ENCODE measurements at regions not wholly inside any gene's neighbourhood (a gene's known extent, or its start where the extent isn't known, plus 50 kb on each side); places are given as distances from the start of the nearest gene placed in this dataset.

- no peak overlapping the region for H4K5ac ChIP-seq (ENCODE audit: low read depth, low read length)
- WGBS, 2 experiments (ENCODE audit: extremely low coverage in 2 of 2, insufficient read length in 1 of 2) = no CpG with 5 or more reads among the region's 3 CpGs
- no peak overlapping the region for H4K91ac ChIP-seq (ENCODE audit: insufficient read depth, low read depth, low read length)
- H3K23ac ChIP-seq (ENCODE audit: low read depth, low read length) = no peak overlapping the region
- H3K4me2 ChIP-seq (ENCODE audit: low read depth, low read length) = no peak overlapping the region
- H3K4me1 ChIP-seq (ENCODE audit: control insufficient read depth, insufficient read depth, low read length) = no peaks in the 10 kb centered on the region
- POLR2A ChIA-PET (ENCODE audit: unreplicated experiment) = no interaction called here
- H3K4ac ChIP-seq (ENCODE audit: low read depth, low read length) = no peak overlapping the region
- H3K9me1 ChIP-seq (ENCODE audit: insufficient read depth, low read length) = no peaks in the 10 kb centered on the region
- no peak overlapping the region for H3K14ac ChIP-seq (replicated peaks; ENCODE audit: low read depth, low read length)
- H3K27ac ChIP-seq (ENCODE audit: insufficient read depth, low read length) = no peak overlapping the region
- H4K20me1 ChIP-seq (ENCODE audit: insufficient read depth, low read length) = no peaks in the 10 kb centered on the region
- no peak overlapping the region for H4K8ac ChIP-seq (ENCODE audit: low read depth in 2 of 2, low read length in 2 of 2)
- no peak overlapping the region for H2AK9ac ChIP-seq (replicated peaks; ENCODE audit: low read depth, low read length, poor library complexity)
- no peak overlapping the region for H2BK15ac ChIP-seq (ENCODE audit: low read depth, low read length)
- ATAC-seq (ENCODE audit: low read depth) = no peak
- intact Hi-C loops (cut with micrococcal nuclease) = no loop called here
- CTCF ChIA-PET = no interaction called here
- no peaks in the 10 kb centered on the region for H3K79me1 ChIP-seq (ENCODE audit: low read depth in 1 of 2, low read length in 2 of 2)
- in situ Hi-C loops (cut with MboI; ENCODE audit: low sequenced_read_pairs) = no loop called here
- no peaks in the 10 kb centered on the region for H3K36me3 ChIP-seq (ENCODE audit: control insufficient read depth, insufficient read depth, low read length)
- TF ChIP-seq FOS (IDR thresholded peaks at IDR 0.05; ENCODE audit: low read depth, low read length) = no peak
- H3K9me3 ChIP-seq (ENCODE audit: control insufficient read depth, insufficient read depth, low read length) = peaks cover 14% of the 10 kb centered on the region
- no peak overlapping the region for H2BK5ac ChIP-seq (ENCODE audit: low read depth, low read length, poor library complexity, severe bottlenecking)
- no peak overlapping the region for H2AK5ac ChIP-seq (ENCODE audit: low read depth, low read length)
- H3K9ac ChIP-seq (ENCODE audit: low read depth, low read length) = no peak overlapping the region
- H2BK120ac ChIP-seq (ENCODE audit: low read depth, low read length) = no peak overlapping the region
- BruUV-seq (replicated peaks) = no TSS peak
- H3K27me3 ChIP-seq (ENCODE audit: control insufficient read depth, insufficient read depth, low read length) = no peaks in the 10 kb centered on the region
- no peak overlapping the region for H3K4me3 ChIP-seq (ENCODE audit: insufficient read depth, low read depth, low read length)
- H2AFZ ChIP-seq (replicated peaks; ENCODE audit: low read length, poor library complexity) = no peak overlapping the region
- H2BK20ac ChIP-seq (ENCODE audit: low read depth, low read length) = no peak overlapping the region
- no peak for DNase-seq
- H3K56ac ChIP-seq (ENCODE audit: extremely low read depth, insufficient read depth, low read length) = no peak overlapping the region
- H3K18ac ChIP-seq (ENCODE audit: low read depth, low read length) = no peak overlapping the region
- dilution Hi-C loops (cut with HindIII; ENCODE audit: low sequenced_read_pairs, unreplicated experiment) = no loop called here
Measured at GRCh38 chr2:22478329-22478728, 906.6 kb upstream of the KLHL29 start.

Data from IMR-90 (cell line).